ENCODE measurements at regions not wholly inside any gene's neighbourhood (a gene's known extent, or its start where the extent isn't known, plus 50 kb on each side); places are given as distances from the start of the nearest gene placed in this dataset.

DNA sequence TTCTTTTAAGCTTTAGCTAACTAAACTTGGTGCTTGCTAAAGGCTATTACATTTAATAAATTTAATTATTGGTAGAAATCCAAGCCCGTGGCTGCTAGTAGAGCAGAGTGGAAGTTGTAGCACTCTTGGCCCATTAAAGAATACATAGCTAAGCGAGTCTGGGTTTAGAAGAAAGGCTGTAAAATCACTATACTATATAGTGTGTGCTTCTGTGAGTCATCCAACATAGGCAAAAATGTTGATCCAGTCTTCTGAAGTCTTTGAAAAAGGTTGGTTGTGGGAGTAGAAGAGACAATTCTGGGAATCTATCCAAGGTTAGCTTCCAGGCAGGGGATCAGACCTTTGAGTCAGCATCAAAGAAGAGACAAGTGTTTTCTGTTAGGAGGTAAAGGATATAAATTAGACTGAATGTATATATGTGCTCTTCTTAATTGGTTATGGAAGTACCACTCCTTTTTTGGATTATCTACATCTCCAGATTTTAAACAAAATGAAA lies 664.2 kb downstream of the NXPH1 start:
- DNase-seq (no peak), ATAC-seq (no peak)
- TF ChIP-seq, protein P1, sequence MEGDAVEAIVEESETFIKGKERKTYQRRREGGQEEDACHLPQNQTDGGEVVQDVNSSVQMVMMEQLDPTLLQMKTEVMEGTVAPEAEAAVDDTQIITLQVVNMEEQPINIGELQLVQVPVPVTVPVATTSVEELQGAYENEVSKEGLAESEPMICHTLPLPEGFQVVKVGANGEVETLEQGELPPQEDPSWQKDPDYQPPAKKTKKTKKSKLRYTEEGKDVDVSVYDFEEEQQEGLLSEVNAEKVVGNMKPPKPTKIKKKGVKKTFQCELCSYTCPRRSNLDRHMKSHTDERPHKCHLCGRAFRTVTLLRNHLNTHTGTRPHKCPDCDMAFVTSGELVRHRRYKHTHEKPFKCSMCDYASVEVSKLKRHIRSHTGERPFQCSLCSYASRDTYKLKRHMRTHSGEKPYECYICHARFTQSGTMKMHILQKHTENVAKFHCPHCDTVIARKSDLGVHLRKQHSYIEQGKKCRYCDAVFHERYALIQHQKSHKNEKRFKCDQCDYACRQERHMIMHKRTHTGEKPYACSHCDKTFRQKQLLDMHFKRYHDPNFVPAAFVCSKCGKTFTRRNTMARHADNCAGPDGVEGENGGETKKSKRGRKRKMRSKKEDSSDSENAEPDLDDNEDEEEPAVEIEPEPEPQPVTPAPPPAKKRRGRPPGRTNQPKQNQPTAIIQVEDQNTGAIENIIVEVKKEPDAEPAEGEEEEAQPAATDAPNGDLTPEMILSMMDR (IDR thresholded peaks at IDR 0.05), result no peak
- CTCF ChIA-PET, result no interaction called here
- no peak overlapping the region for H3K27ac Mint-ChIP-seq
- POLR2A ChIA-PET, result no interaction called here
- no peaks in the 10 kb centered on the region for H3K27me3 Mint-ChIP-seq
- intact Hi-C loops (cut with micrococcal nuclease), result no loop called here
- H3K4me3 Mint-ChIP-seq, result no peak overlapping the region
- H3K9me3 Mint-ChIP-seq, result peaks cover 5% of the 10 kb centered on the region
- no peaks in the 10 kb centered on the region for H3K4me1 Mint-ChIP-seq (ENCODE audit: low read depth)
- no peaks in the 10 kb centered on the region for H3K36me3 Mint-ChIP-seq (ENCODE audit: low read depth)

DNA sequence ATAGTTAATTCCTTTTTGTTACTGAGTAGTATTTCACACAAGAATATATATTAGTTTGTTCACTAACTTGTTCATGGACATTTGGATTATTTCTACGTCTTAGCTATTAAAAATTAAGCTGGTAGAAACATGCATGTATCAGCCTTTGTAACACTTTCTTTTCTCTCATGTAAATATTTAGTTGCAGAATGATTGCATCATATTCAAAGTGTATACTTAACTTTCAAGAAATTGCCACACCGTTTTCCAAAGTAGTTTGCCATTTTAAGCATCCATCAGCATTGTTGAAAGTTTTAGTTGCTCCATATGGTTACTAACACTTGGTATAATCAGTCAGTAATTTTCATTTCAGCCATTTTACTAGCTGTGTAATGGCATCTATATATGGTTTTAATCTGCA lies 666.9 kb downstream of the NXPH1 start:
- Mint-ChIP-seq H3K9me3 (peaks cover 5% of the 10 kb centered on the region), H3K36me3 (ENCODE audit: low read depth) (no peaks in the 10 kb centered on the region), H3K27me3 (no peaks in the 10 kb centered on the region), H3K4me1 (ENCODE audit: low read depth) (no peaks in the 10 kb centered on the region), H3K4me3 (no peak overlapping the region), H3K27ac (no peak overlapping the region)
- intact Hi-C loops (cut with micrococcal nuclease), result no loop called here
- ChIA-PET POLR2A (no interaction called here), CTCF (no interaction called here)
- ATAC-seq (no peak), DNase-seq (no peak)
- TF ChIP-seq, protein P1 (IDR thresholded peaks at IDR 0.05), result no peak

DNA sequence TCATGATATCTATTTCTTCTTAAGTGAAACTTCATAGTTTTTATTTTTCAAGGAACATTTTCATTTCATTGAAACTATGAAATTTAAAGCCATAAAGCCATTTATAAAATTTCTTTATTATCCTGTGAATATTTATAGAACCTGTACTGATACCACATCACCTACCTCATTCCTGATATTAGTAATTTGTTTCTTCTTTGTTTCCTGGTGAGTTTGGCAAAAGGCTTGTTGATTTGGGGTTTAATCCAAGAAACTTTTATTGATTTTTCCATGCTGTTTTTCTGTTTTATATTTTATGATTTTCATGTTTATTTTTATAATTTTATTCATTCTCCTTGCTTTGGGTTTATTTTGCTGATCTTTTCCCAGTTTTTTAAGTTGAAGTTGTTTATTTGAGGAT lies 669.4 kb downstream of the NXPH1 start:
- POLR2A ChIA-PET, result no interaction called here
- Mint-ChIP-seq H3K4me1 (ENCODE audit: low read depth) (no peaks in the 10 kb centered on the region), H3K36me3 (ENCODE audit: low read depth) (no peaks in the 10 kb centered on the region), H3K27ac (no peak overlapping the region), H3K4me3 (no peak overlapping the region), H3K9me3 (peaks cover 8% of the 10 kb centered on the region), H3K27me3 (no peaks in the 10 kb centered on the region)
- TF ChIP-seq, protein P1 (IDR thresholded peaks at IDR 0.05), result no peak
- CTCF ChIA-PET, result no interaction called here
- DNase-seq (no peak), ATAC-seq (no peak)
- intact Hi-C loops (cut with micrococcal nuclease), result no loop called here

DNA sequence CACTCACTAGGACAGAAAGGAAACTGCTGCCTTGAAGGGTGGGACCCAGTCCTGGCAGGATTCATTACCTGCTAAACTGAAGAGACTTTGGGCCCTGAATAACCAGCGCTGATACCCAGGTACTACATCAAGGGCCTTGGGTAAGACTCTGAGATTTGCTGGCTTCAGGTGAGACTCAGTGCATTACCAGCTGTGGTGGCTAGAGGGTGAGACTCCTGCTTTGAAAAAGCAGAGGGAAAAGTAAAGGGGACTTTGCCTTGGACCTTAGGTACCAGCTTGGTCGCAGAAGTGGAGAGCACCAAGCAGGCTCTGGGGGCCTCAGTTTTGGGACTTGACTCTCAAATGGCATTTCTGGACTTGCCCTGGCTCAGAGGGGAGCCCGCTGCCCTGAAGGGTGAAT lies 673.3 kb downstream of the NXPH1 start:
- TF ChIP-seq, protein P1 (IDR thresholded peaks at IDR 0.05), result no peak
- ATAC-seq (no peak), DNase-seq (no peak)
- ChIA-PET CTCF (no interaction called here), POLR2A (no interaction called here)
- peaks cover 10% of the 10 kb centered on the region for H3K9me3 Mint-ChIP-seq
- H3K27me3 Mint-ChIP-seq, result no peaks in the 10 kb centered on the region
- no peaks in the 10 kb centered on the region for H3K4me1 Mint-ChIP-seq (ENCODE audit: low read depth)
- H3K4me3 Mint-ChIP-seq, result no peak overlapping the region
- H3K36me3 Mint-ChIP-seq (ENCODE audit: low read depth), result no peaks in the 10 kb centered on the region
- no peak overlapping the region for H3K27ac Mint-ChIP-seq
- intact Hi-C loops (cut with micrococcal nuclease), result no loop called here

DNA sequence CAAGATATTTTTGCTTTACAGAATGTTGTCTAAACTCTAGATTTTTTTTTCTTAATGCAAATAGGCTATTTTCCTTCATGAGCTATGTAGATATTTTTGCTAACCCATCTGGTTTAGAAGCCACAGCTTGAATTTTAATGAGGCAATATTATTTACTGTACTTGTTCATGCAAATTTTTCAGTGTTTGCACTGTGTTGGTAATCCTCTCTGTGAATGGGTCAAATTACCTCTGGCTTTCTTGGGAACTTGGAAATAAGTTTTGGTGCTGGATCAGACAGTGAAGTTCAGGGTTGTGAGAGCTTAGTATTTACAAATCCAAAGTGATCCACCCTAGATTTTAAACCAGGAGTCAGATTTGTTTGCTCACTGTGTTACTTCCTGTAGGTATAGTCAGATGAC lies 686.9 kb downstream of the NXPH1 start:
- TF ChIP-seq, protein P1 (IDR thresholded peaks at IDR 0.05), result no peak

More for the DNA sequence above, 686.9 kb downstream of the NXPH1 start:
- Mint-ChIP-seq H3K36me3 (ENCODE audit: low read depth) (no peaks in the 10 kb centered on the region), H3K4me3 (no peak overlapping the region), H3K9me3 (peaks cover 8% of the 10 kb centered on the region), H3K4me1 (ENCODE audit: low read depth) (no peaks in the 10 kb centered on the region), H3K27ac (no peak overlapping the region), H3K27me3 (no peaks in the 10 kb centered on the region)
- intact Hi-C loops (cut with micrococcal nuclease), result no loop called here
- ATAC-seq, result no peak
- ChIA-PET CTCF (no interaction called here), POLR2A (no interaction called here)
- DNase-seq, result no peak
